CD14-positive monocyte (primary cell): ENCODE measurements at regions not wholly inside any gene's neighbourhood (a gene's known extent, or its start where the extent isn't known, plus 50 kb on each side); places are given as distances from the start of the nearest gene placed in this dataset.

Experiments used
- DNase-seq, 3 donors: peaks; one replicate each; pipeline ENCODE4 v3.0.0-alpha.2; 2011 to 2022
- H2AFZ ChIP-seq: 2 replicates; pipeline ENCODE4 v1.6.0; 2012; ENCODE audit warnings: mild to moderate bottlenecking, low read depth, low read length, inconsistent platforms; ENCODE audit not compliant: insufficient read depth, poor library complexity, severe bottlenecking
- H3K27ac ChIP-seq, 2 donors: 1 replicate in 1 of 2; 2 replicates in 1 of 2; pipeline ENCODE4 v1.5.1; 2012 to 2013; ENCODE audit warnings: low read length in 2 of 2, control low read depth in 1 of 2, inconsistent platforms in 1 of 2, low read depth in 1 of 2, mild to moderate bottlenecking in 1 of 2
- H3K27me3 ChIP-seq, 2 donors: one replicate each; pipeline versions ENCODE4 v1.6.0 to v1.6.1; 2011 to 2013; ENCODE audit warnings: low read length in 2 of 2; ENCODE audit not compliant: control insufficient read depth in 2 of 2, insufficient read depth in 2 of 2
- H3K36me3 ChIP-seq, 2 donors: replicated peaks in 1 of 2; 1 replicate in 1 of 2; 2 replicates in 1 of 2; pipeline versions ENCODE4 v1.5.1 to v1.6.1; 2012 to 2013; ENCODE audit warnings: low read length in 2 of 2, control low read depth in 1 of 2, inconsistent platforms in 1 of 2, mild to moderate bottlenecking in 1 of 2; ENCODE audit not compliant: insufficient read depth in 2 of 2, control insufficient read depth in 1 of 2
- H3K4me1 ChIP-seq, 2 donors: 1 replicate in 1 of 2; 2 replicates in 1 of 2; pipeline versions ENCODE4 v1.5.1 to v1.6.1; 2012 to 2013; ENCODE audit warnings: low read length in 2 of 2, control low read depth in 1 of 2, inconsistent platforms in 1 of 2, mild to moderate bottlenecking in 1 of 2, moderate library complexity in 1 of 2; ENCODE audit not compliant: insufficient read depth in 2 of 2, control insufficient read depth in 1 of 2
- H3K4me2 ChIP-seq: replicated peaks from 2 replicates; pipeline ENCODE3; 2012; ENCODE audit warnings: low read length, moderate library complexity, mild to moderate bottlenecking; ENCODE audit not compliant: poor library complexity, severe bottlenecking; ENCODE audit errors: extremely low read depth
- H3K4me3 ChIP-seq, 3 experiments: fragments of 200-600 bp in 1 of 3; sonication (generic) in 1 of 3; replicated peaks in 1 of 3; 1 replicate in 2 of 3; 2 replicates in 1 of 3; pipeline ENCODE4 v1.5.1; 2011 to 2013; ENCODE audit warnings: low read length in 3 of 3, mild to moderate bottlenecking in 3 of 3, control low read depth in 2 of 3, low read depth in 2 of 3, inconsistent platforms in 1 of 3, moderate library complexity in 1 of 3
- H3K79me2 ChIP-seq: 2 replicates; pipeline ENCODE4 v1.6.0; 2012; ENCODE audit warnings: mild to moderate bottlenecking, control low read depth, inconsistent platforms, low read length, moderate library complexity; ENCODE audit not compliant: insufficient read depth
- H3K9ac ChIP-seq: 2 replicates; pipeline ENCODE4 v1.6.0; 2017; ENCODE audit warnings: low read length, mild to moderate bottlenecking; ENCODE audit not compliant: insufficient read depth, poor library complexity, severe bottlenecking
- H3K9me3 ChIP-seq, 2 donors: replicated peaks in 1 of 2; 1 replicate in 1 of 2; 2 replicates in 1 of 2; pipeline versions ENCODE4 v1.5.1 to v1.6.1; 2012 to 2013; ENCODE audit warnings: low read length in 2 of 2, control low read depth in 1 of 2; ENCODE audit not compliant: control insufficient read depth in 1 of 2, insufficient read depth in 1 of 2
- H4K20me1 ChIP-seq: 2 replicates; pipeline ENCODE4 v1.6.0; 2012; ENCODE audit warnings: mild to moderate bottlenecking, low read length, control low read depth, moderate library complexity; ENCODE audit not compliant: insufficient read depth
- H3K27ac Mint-ChIP-seq, 7 donors: one replicate each; pipeline ENCODE4 v1.8.0; 2020; ENCODE audit warnings: mild to moderate bottlenecking in 7 of 7, mixed read lengths in 7 of 7, moderate library complexity in 6 of 7, inconsistent platforms in 2 of 7
- H3K27me3 Mint-ChIP-seq, 3 donors: one replicate each; pipeline ENCODE4 v1.8.0; 2021 to 2022; ENCODE audit warnings: low read depth in 3 of 3, mild to moderate bottlenecking in 3 of 3, mixed read lengths in 3 of 3, moderate library complexity in 3 of 3, inconsistent platforms in 1 of 3
- H3K36me3 Mint-ChIP-seq, 2 donors: one replicate each; pipeline ENCODE4 v1.8.0; 2020; ENCODE audit warnings: mixed read lengths in 2 of 2, inconsistent platforms in 1 of 2, mild to moderate bottlenecking in 1 of 2
- H3K4me1 Mint-ChIP-seq: one replicate; pipeline ENCODE4 v1.8.0; 2020; ENCODE audit warnings: mild to moderate bottlenecking, mixed read lengths
- H3K4me3 Mint-ChIP-seq, 2 donors: one replicate each; pipeline ENCODE4 v1.8.0; 2020; ENCODE audit warnings: mild to moderate bottlenecking in 2 of 2, mixed read lengths in 2 of 2, moderate library complexity in 1 of 2
- H3K9me3 Mint-ChIP-seq, 7 donors: one replicate each; pipeline ENCODE4 v1.8.0; 2020 to 2022; ENCODE audit warnings: mixed read lengths in 7 of 7, mild to moderate bottlenecking in 6 of 7, moderate library complexity in 6 of 7, inconsistent platforms in 2 of 7
- CTCF ChIP-seq: fragments of 200-600 bp; IDR thresholded peaks from one replicate; pipeline ENCODE4 v1.8.0; 2022; ENCODE audit warnings: antibody characterized with exemption, mild to moderate bottlenecking
- WGBS: methylation state at CpG from one replicate; pipeline ENCODE4 v1.1.5; 2013; ENCODE audit warnings: missing lambda C conversion rate; ENCODE audit not compliant: insufficient coverage; 5-methylcytosine and 5-hydroxymethylcytosine counted together
- intact Hi-C, 2 donors: fragments of 100-400 bp; cut with micrococcal nuclease; formaldehyde crosslinking; loops; one replicate each; pipeline versions ENCODE4 v1.15.0 to v1.15.1; 2023

DNA sequence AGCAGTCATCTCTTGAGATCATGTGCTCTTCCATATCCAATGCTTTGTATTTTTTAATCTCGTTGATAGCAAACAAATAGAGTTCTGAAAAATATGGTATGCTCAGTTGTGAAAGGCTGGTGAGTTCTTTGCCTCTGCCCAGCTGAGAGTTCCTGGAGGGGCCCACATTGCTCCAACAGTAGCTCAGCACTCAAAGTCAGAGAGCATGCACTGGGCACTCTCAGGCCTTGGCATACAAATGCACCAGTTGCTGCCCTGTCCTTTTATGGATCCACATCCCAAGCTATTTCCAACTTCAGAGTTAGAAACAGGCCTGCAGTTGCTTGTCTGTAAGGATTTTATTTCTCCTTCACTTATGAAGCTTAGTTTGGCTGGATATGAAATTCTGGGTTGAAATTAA lies 181.7 kb upstream of the CHRNA7 start:
- no peak overlapping the region for H3K4me3 Mint-ChIP-seq
- no peaks in the 10 kb centered on the region for H4K20me1 ChIP-seq
- H3K4me1 Mint-ChIP-seq, result no peaks in the 10 kb centered on the region
- no peak overlapping the region for H3K4me2 ChIP-seq
- H3K36me3 Mint-ChIP-seq, result no peaks in the 10 kb centered on the region
- no peak overlapping the region for H3K27ac ChIP-seq
- no peak for DNase-seq
- H3K9me3 ChIP-seq, result peaks cover 0 to 13% of the 10 kb centered on the region in 2 donors
- no peaks in the 10 kb centered on the region for H3K27me3 ChIP-seq
- peaks cover 0 to 7% (median 1%) of the 10 kb centered on the region in 3 donors for H3K27me3 Mint-ChIP-seq
- no peaks in the 10 kb centered on the region for H3K79me2 ChIP-seq
- H3K4me1 ChIP-seq, result no peaks in the 10 kb centered on the region
- TF ChIP-seq CTCF, result no peak
- H3K27ac Mint-ChIP-seq, result no peak overlapping the region
- H3K4me3 ChIP-seq, result no peak overlapping the region
- H2AFZ ChIP-seq, result no peak overlapping the region
- peaks cover 4 to 23% (median 12%) of the 10 kb centered on the region in 7 donors for H3K9me3 Mint-ChIP-seq
- WGBS, result no CpG with 5 or more reads among the region's 1 CpG
- intact Hi-C loops, result no loop called here
- no peaks in the 10 kb centered on the region for H3K36me3 ChIP-seq
- no peak overlapping the region for H3K9ac ChIP-seq

DNA sequence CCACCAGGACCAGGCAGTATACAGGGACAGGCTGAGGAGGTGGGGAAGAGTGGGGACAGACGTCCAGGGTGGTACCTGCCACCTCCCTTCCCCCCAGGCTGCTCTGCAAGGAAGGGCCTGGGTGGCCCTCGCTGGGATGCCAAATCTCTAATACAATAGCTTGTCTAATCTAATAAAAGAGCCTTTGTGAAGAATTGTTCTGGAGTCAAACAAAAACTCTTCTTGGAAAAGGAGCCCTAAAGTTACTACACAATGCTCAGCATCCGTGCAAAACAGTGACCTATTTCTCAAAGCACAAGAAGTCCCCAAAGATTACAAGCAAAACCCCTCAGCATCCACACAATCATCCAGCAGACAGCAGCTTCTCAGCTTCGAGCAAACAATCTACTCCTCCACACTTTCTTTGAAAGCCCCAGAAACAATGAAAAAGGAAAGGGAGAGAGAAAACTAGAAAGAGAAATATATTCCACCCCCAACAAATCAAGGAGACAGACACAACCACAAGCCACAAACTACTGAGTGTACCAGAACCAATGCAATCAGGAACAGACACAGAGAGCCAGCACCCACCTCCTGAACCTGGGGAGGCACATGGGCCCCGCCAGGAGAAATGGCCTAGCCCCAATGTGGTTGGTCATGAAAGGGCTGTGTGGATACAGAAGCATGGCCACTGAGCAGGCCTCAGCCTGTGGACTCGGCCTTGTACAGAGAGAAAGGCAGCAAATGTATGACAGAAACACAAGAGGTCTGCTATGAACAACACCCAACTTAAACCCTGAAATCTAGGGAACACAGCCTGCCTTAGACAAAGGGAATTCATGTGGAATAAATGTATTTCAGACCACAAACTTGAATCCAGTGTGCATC lies 177.1 kb upstream of the CHRNA7 start:
- Mint-ChIP-seq H3K36me3 (no peaks in the 10 kb centered on the region), H3K4me3 (no peak overlapping the region), H3K4me1 (no peaks in the 10 kb centered on the region), H3K27ac (no peak overlapping the region), H3K9me3 (peaks cover 3 to 27% (median 9%) of the 10 kb centered on the region in 7 donors), H3K27me3 (peaks cover 2 to 4% (median 3%) of the 10 kb centered on the region in 3 donors)
- TF ChIP-seq CTCF, result no peak
- 70% methylated on average over 3 of the region's 6 CpGs for WGBS
- Histone ChIP-seq H3K9me3 (peaks cover 0 to 8% of the 10 kb centered on the region in 2 donors), H3K27me3 (peaks cover 0 to 3% of the 10 kb centered on the region in 2 donors), H3K79me2 (no peaks in the 10 kb centered on the region), H3K4me1 (no peaks in the 10 kb centered on the region), H3K36me3 (no peaks in the 10 kb centered on the region), H2AFZ (no peak overlapping the region), H3K9ac (no peak overlapping the region), H4K20me1 (no peaks in the 10 kb centered on the region), H3K27ac (no peak overlapping the region), H3K4me2 (no peak overlapping the region), H3K4me3 (no peak overlapping the region)
- DNase-seq, result no peak
- intact Hi-C loops, result no loop called here
